Ureter (tissue), 1 donor: ENCODE measurements at regions not wholly inside any gene's neighbourhood (a gene's known extent, or its start where the extent isn't known, plus 50 kb on each side); places are given as distances from the start of the nearest gene placed in this dataset.

Experiments used
- DNase-seq: peaks from one replicate; pipeline ENCODE4 v3.0.0-alpha.2; 2020; ENCODE audit warnings: low spot score
- donor health status: DM: yes; HTN: yes; CAD: no.

GRCh38 chr7:95718577-95719410 is 53.6 kb upstream of the DYNC1I1 start:
- no peak for DNase-seq

- no peak for DNase-seq
Measured at GRCh38 chr7:95716357-95717122, 55.8 kb upstream of the DYNC1I1 start.

GRCh38 chr7:95715274-95715673 is 57.1 kb upstream of the DYNC1I1 start:
- no peak for DNase-seq

- DNase-seq = no peak
Measured at GRCh38 chr7:95710711-95711110, 61.6 kb upstream of the DYNC1I1 start.

- DNase-seq = no peak
Measured at GRCh38 chr7:95700917-95701316, 71.4 kb upstream of the DYNC1I1 start.

- no peak for DNase-seq
Measured at GRCh38 chr7:95694334-95694733, 78.0 kb upstream of the DYNC1I1 start.

GRCh38 chr7:95693551-95694333 is 78.6 kb upstream of the DYNC1I1 start:
- no peak for DNase-seq

GRCh38 chr7:95691464-95691863 is 80.9 kb upstream of the DYNC1I1 start:
- DNase-seq = peak; percentile 52

GRCh38 chr7:95690367-95690947 is 81.9 kb upstream of the DYNC1I1 start:
- no peak for DNase-seq

GRCh38 chr7:95688931-95689495 is 83.3 kb upstream of the DYNC1I1 start:
- no peak for DNase-seq

GRCh38 chr7:95687759-95688343 is 84.5 kb upstream of the DYNC1I1 start:
- no peak for DNase-seq

- peak; percentile 51 for DNase-seq
Measured at GRCh38 chr7:95686109-95686508, 86.2 kb upstream of the DYNC1I1 start.

GRCh38 chr7:95684505-95684904 is 87.8 kb upstream of the DYNC1I1 start:
- no peak for DNase-seq

- no peak for DNase-seq
Measured at GRCh38 chr7:95684037-95684436, 87.7 kb upstream of the PDK4 start.

- DNase-seq = no peak
Measured at GRCh38 chr7:95682913-95683312, 86.6 kb upstream of the PDK4 start.

- no peak for DNase-seq
Measured at GRCh38 chr7:95676691-95677090, 80.4 kb upstream of the PDK4 start.

- DNase-seq = no peak
Measured at GRCh38 chr7:95675632-95676031, 79.3 kb upstream of the PDK4 start.

GRCh38 chr7:95675016-95675415 is 78.7 kb upstream of the PDK4 start:
- DNase-seq = no peak

- DNase-seq = no peak
Measured at GRCh38 chr7:95674101-95674500, 77.8 kb upstream of the PDK4 start.

- DNase-seq = no peak
Measured at GRCh38 chr7:95672434-95672833, 76.1 kb upstream of the PDK4 start.

- no peak for DNase-seq
Measured at GRCh38 chr7:95669513-95669912, 73.2 kb upstream of the PDK4 start.
